ENCODE measurements at regions not wholly inside any gene's neighbourhood (a gene's known extent, or its start where the extent isn't known, plus 50 kb on each side); places are given as distances from the start of the nearest gene placed in this dataset.

GRCh38 chr12:104858611-104859543, 99.2 kb downstream of the SLC41A2 start:
- DNase-seq = no peak

GRCh38 chr12:104856531-104856930, 101.6 kb downstream of the SLC41A2 start:
- no peak for DNase-seq

GRCh38 chr12:104855599-104855998, 102.5 kb downstream of the SLC41A2 start:
- no peak for DNase-seq

DNA sequence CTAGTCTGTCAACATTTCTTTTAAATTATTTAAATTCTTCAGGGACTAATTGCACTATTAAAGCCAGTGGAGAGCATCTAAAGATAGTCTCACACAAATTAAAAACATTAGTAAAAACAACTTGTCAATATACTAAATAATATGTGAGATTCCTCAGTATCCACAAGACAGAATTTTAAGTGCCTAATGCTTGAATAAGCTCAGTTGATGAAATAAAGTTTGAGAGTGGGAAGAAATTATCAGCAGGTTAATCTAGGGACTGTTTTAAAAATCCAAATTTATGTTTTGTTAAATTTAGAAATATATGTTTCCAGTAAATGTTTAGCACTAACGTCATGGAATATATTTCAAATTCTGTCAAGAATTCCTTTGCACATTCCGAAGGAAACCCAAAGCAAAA, 105.2 kb downstream of the SLC41A2 start:
- DNase-seq = no peak

GRCh38 chr12:104852102-104852501, 106.0 kb downstream of the SLC41A2 start:
- DNase-seq = no peak

DNA sequence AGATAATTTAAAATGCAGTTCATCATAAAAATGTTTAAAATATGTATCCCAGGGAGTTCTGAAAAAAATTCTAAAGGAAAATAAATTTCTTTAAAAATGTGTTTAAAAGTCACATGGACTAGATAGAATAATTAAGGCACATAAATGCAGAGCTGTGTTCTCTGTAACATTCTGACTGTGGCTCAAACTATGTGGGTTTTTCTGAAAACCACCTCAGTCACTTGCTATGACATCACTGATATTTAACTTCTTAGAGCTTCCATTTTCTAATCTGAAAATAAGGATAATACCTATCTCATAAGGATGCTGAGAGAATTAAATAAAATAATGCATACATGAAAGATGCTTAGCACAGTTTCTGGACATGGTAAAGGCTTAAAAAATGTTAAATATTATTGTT, 107.3 kb downstream of the SLC41A2 start:
- no peak for DNase-seq

GRCh38 chr12:104846056-104846767, 111.9 kb downstream of the SLC41A2 start:
- DNase-seq = no peak

DNA sequence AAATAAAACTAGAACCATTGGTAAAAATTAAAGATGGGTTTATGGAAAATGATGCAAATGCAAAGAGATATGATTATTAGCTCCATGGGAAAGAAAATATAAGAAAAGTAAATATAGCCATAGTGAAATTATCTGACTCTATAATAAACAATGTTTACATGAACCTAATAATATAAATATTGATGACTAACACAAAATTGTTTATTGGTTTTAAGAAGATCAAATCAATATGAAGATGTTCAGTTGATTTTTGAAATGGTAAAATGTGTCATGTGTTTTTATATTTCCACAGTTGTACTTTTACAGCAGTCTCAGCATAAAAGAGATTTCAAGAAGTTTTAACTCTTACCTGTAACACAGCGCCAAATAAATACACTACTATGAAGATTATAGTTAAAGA, 114.0 kb downstream of the SLC41A2 start:
- no peak for DNase-seq

DNA sequence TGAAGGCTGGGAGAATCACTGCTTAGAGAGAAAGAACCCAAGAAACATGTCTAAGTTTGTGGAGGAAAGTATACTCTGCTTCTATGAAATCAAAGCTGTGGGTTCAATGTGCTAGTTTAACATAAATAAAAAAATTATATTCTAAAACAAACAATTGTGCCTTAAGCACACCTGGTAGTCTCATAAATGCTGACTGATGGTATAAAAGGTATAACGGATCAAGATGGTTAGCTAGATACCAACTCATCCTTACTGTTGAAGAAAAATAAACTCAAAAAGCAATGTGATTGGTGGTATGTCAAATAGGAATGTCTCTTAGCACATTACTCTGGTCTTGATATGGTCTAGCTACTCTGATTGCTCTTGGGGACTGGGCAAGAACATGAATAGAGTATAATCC, 117.8 kb downstream of the SLC41A2 start:
- no peak for DNase-seq

- DNase-seq = no peak
Measured at GRCh38 chr12:104835317-104835716, 122.8 kb downstream of the SLC41A2 start.

DNA sequence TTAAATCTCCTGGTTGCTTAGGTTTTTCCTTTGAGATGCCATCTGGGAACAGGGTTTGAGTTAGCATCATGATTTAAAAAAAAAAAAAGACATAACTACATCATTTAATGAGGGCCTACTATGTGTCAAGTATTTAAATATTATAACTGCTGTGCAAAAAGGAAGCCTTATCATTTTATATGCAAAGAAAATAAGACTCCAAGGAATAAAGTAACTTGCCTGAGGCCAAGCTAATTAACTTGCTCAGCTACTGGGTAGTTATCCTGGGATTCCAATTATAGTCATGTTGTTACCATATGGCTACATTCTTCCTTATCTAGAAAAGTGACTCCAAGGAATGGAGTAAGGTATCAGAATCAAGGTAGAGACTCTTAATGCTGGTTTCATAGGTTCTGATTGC, 123.5 kb downstream of the SLC41A2 start:
- DNase-seq = no peak

- no peak for DNase-seq
Measured at GRCh38 chr12:104833756-104834155, 124.3 kb downstream of the SLC41A2 start.

- no peak for DNase-seq
Measured at GRCh38 chr12:104828015-104828414, 130.1 kb downstream of the SLC41A2 start.

DNA sequence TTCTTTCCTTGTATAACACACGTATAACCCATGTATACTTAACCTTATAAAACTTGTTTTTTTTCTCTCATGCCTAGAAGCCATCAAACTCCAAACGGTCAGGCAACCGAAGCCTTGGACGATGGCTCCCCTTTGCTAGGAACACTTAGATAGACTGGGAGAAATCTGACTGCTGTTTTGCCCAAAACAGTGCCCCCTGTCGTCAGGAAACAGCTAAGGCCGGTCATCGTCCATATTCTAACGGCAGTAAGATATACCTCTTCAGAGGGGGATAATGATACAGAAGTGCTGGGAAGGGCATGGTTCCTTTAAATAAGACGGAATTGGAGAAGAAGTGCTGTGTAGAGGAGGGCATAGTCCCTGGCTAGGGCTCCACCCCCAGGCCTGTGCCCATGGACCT, 130.5 kb downstream of the SLC41A2 start:
- peak; percentile 7 for DNase-seq

DNA sequence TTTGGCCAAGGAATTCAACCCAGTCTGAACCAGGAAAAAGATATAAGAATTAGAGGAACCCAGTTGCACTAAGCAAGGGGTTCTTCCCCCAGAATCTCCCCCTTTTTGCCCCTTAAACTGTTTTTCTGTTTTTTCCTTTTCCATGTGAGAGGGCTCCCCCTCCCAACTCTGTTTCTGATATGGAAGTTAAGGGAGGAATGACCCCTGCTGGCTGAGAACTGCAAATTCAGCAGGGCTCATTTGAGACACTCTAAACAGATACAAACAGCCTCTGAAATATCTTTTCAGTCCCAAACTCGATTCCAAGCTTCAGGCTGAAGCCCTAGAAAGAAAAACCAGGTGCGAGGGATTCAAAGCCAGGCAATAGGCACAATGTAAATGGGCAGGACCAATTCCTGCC, 132.7 kb downstream of the SLC41A2 start:
- DNase-seq = peak; percentile 26

DNA sequence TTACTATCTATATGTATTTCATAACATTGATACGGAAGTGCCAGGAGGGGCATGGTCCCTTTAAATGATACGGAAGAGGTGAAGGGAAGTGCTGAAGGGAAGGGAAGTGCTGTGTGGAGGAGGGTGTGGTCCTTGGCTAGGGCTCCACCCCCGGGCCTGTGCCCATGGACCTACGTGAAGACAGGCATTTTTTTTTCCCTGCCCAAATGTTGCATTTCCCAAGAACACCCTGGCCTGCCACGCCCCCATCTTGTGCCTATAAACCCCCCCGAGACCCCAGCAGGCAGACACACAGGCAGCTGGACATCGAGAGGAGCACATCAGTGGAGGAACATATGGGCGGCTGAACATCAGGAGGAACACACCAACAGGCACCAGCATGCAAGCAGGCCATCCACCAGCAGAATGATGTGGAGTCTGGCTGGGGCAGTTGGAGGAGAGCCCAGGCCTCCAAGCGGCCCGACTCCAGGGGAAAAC, 134.1 kb downstream of the SLC41A2 start:
- DNase-seq = no peak

- DNase-seq = no peak
Measured at GRCh38 chr12:104822941-104823340, 135.1 kb downstream of the SLC41A2 start.

DNA sequence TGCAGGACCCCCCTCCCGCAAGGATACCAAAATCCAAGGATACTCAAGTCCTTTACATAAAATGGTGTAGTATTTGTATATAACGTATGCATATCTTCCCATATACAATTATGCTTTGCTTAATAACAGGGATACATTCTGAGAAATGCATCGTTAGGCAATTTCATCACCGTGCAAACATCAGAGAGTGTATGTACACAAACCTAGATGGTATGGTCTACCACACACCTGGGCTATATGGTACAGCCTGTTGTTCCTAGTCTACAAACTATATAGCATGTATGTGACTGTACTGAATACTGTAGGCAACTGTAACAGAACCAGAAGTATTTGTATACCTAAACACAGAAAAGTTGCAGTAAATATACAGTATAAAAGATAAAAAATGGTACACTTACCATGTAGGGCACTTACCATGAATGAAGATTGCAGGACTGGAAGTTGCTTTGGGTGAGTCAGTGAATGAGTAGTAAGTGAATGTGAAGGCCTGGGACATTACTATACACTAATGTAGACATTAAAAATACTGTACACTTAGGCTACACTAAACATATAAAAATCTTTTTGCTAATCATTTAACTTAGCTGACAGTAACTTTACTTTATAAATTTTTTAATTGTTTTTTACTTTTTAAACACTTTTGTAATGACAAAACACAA, 141.1 kb downstream of the SLC41A2 start:
- DNase-seq = no peak

- DNase-seq = no peak
Measured at GRCh38 chr12:104815935-104816334, 142.2 kb downstream of the SLC41A2 start.

DNA sequence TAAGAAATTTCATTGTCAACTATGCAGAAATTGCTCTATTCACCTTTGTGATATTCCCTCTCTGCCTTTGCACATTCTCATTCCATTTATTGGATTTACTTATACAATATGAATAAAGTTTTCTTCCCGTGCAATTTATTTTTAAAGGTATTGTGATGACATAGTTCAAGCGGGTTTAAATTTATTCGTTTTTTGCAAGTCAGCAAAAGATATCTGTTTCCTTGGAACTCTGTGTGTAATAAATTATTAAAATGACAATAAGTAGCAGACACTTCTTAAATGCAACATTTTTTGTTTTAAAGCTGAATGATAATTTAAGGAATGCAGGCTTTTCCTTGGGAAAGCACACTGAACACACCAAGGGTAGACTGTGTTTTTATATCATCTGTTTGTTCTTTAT, 143.1 kb downstream of the SLC41A2 start:
- no peak for DNase-seq

Measured in hematopoietic multipotent progenitor cell treated with erythropoietin and hydrocortisone succinate and interleukin-3 and kit ligand, for 8 days (in vitro differentiated cells).